GM21576 (cell line): ENCODE measurements at regions not wholly inside any gene's neighbourhood (a gene's known extent, or its start where the extent isn't known, plus 50 kb on each side); places are given as distances from the start of the nearest gene placed in this dataset.

Experiments
- ATAC-seq: cut with Tn5 transposase; IDR thresholded peaks from one replicate; pipeline ENCODE4 v1.9.1; 2021; ENCODE audit warnings: mild to moderate bottlenecking, moderate library complexity; ENCODE audit not compliant: unreplicated experiment

GRCh38 chr1:98385652-98386051 is 275.9 kb upstream of the SNX7 start:
- no peak for ATAC-seq

DNA sequence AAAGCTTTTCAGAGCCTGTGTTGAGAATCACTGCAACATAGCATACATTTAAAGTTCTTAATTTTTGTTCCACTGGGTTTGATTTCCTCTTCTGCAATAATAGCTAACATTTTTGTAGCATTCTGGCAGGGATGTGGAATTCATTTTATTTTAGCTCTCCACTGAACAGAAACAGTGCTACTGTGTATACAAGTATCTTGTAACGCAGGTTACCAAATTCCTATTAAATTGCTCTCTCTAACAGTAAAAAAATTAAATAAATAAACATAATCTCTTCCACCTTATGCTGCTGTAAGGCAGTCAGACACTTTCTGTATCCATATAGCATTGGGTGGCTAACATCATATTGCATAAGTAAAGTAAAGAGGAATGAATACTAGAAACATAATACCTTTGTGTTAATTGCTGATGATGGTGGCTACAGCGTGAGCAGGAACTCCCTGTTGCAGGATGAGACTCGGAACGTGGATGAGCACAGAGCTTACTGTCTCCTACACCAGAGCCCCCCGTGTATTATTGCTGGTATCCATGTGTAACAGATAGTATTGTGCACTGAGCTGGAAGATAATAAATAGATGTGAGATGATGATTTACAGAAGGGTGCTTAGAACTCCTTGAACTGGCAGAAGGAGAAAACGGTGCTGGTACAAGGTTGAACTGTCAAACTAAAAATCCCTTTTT is 276.9 kb upstream of the SNX7 start:
- ATAC-seq = no peak

GRCh38 chr1:98382986-98383740 is 278.4 kb upstream of the SNX7 start:
- ATAC-seq = no peak

DNA sequence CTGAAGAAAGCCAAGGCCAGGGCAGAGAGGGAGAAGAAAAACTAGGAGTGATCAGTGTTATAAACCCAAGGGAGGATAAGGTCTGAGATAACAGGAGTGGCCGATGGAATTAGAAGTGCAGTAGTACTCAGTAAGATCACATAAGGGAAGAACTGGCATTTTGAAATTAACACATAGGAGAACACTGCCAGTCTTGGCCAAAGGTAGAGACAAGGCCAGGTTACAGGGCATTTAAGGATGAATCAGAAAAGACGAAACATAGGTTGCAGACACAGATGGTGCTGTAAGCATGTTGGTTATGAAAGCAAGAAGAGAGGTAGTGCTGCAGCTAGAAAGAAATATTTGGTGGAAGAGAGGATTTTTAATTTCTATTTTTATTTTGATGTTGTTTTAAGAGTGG is 278.9 kb upstream of the SNX7 start:
- ATAC-seq = no peak

GRCh38 chr1:98374098-98374497 is 287.4 kb upstream of the SNX7 start:
- ATAC-seq = no peak

GRCh38 chr1:98373056-98373455 is 288.5 kb upstream of the SNX7 start:
- ATAC-seq = no peak

GRCh38 chr1:98371764-98372163 is 289.8 kb upstream of the SNX7 start:
- no peak for ATAC-seq

- no peak for ATAC-seq
These were observed 292.1 kb upstream of the SNX7 start for GRCh38 chr1:98369463-98369862.

DNA sequence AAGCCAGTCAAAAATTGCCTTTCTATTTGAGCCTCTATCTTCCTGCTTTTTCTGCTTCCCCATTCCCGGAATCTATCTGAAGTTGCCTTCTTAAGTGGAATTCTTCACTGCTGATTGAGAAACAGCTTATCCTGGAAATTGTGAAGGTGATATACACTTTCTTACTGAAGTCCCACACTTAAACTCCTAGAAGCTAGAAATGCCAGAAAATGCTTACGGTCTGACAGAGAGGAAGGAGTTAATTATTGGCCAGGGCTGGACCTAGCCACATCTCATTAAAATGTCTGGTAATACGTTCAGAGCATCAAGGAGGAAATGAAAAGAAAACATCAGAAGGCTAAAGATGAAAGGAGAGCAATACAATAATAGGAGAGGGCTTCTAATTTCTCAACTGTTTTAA is 292.5 kb upstream of the SNX7 start:
- no peak for ATAC-seq

DNA sequence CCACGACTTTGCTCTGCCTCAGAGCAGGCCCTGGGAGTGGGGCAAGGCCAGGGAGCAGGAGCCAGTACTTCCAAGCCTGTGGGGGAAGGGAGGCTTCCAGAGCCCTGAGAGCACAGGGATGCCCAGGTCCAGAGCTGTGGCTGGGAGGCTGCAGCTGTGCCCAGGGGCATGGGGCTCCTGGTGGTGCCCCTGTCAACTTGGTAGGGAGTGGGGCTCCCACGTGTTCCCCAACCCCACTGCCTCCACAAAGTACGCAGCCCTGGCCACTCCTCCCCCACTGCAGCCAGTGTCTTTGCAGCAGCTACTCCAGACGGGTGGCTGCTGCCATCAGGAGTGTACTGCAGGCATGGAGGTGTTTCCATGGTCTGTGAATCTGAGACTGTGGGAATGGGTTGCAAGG is 294.1 kb upstream of the SNX7 start:
- ATAC-seq = no peak

DNA sequence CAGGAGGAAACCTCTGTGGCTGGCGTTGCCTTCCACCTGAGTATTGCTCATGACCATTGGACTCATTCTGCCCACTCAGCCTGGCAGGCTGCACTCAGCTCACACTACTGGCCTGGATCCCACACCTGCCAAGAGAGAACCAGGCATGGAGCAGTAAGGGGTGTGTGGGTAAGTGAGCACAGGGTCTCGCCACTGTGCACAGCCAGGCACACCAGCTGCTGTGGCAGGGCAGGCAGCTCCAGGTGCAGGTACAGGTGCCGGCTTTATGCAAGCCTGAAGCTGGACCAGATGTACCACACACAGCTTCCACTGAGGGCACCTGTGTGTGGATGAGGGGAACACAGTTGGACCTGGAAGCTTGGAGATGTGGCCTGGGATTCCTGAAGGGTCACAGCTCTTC is 295.2 kb upstream of the SNX7 start:
- ATAC-seq = no peak

DNA sequence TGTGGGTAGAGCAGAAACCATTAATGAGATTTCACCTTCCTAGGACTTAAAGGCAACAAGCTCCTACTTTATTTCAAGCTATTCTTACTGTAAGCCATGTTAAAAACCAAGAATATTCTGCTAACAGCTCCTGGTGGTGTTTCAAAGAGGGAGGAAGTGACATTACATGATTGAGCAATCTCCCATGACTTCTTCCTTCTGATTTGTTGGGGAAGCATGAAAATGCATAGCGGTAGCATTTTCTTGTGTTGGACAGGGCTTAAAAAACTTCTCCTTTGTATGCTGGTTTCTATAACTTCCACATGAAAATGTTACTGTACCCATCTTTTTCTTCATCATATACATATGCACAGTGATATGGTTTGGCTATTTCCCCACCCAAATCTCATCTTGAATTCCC is 297.0 kb upstream of the SNX7 start:
- ATAC-seq = no peak

GRCh38 chr1:98360864-98361263 is 300.7 kb upstream of the SNX7 start:
- ATAC-seq = no peak

GRCh38 chr1:98355656-98356383 is 305.7 kb upstream of the SNX7 start:
- ATAC-seq = no peak

DNA sequence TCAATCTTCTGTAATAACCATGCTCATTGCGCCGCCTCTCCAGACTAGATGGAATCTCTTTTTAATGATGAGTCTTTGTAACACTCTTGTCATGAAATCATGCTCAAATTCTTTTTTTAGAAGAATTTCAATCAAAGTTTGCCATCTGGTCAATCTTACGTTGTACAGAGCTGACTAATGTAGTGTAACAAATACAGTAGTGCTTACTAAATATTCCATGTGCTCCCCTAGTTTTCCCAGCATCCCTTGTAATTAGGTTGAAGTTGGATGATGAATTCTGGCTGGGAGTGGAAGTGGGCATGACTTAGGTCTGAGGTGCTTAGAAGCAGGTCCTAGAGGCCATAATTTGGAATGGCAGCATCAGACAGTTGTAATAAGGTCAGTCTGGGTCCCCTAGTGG is 309.1 kb upstream of the SNX7 start:
- ATAC-seq = no peak

- ATAC-seq = no peak
These were observed 310.0 kb upstream of the SNX7 start for GRCh38 chr1:98351561-98351960.

DNA sequence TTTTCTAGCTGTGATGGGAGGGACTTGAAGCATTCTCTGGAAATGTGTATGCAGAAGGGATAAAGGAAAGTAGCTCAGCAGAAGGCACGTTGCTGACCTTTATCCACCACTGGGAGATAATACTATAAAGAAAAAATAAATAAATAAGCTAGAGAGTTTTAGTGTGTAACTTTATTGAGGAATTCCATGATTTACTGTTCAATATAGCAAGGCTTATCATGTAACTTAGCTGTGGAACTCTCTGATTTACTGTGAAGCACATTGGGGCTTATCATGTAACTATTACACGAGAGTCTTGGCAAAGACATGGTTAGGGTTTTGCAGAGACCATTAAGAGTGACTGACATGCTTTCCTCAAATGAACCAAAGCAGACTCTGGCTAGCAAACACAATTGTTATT is 316.1 kb upstream of the SNX7 start:
- ATAC-seq = no peak

DNA sequence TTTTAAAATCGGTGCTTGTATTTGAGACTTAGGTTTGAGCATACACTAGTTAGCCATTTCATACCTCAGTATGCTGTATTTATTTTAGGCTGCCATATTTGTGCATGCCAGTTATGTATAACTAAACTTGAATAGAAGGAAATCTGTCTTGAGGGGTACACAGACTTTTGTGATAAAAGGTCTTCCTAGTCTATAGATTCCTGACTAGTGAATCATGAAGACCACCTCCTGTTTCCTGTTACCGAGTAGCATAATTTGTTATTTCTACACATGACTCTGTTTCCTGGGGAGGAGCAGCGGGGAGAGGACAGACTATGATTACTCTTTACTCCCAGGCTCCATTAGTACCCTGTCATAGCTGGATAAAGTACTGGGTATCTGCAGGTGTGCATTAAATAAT is 316.8 kb upstream of the SNX7 start:
- ATAC-seq = no peak

DNA sequence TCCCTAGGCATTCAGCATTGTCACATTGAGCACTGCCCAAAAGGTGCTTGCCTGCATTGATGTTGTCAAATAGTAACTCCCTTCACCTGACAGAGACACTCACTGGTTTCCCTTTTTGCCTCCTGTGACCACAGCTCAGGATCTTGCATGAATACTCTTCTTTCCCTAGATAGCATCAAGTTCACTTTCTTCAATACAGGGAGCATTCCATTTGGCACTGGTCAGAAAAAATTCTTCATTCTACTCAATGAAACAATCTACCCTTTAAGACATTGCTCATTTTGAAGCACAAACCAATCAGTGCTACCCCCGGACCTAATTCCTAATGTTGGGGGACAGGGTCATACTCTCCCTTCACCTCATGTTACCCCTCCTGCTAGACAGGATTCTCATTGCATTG is 319.0 kb upstream of the SNX7 start:
- ATAC-seq = no peak

DNA sequence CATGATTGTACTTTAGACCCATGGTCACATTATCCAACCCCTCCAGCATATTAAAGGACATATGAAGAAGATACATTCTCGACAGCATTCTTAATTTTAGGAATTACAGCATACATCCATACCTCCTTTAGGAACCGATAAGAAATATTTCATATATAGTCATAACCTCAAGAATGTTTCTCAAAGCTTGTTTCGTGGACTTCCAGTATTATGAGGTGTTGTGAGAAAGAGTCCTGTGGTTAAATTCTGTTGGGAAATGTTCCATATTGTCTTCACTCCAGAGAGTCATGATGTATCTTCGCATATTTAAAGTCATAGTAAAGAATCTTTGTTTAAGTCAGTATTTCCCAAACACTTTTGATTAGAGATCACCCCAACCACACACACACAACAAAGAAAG is 321.0 kb upstream of the SNX7 start:
- ATAC-seq = no peak

DNA sequence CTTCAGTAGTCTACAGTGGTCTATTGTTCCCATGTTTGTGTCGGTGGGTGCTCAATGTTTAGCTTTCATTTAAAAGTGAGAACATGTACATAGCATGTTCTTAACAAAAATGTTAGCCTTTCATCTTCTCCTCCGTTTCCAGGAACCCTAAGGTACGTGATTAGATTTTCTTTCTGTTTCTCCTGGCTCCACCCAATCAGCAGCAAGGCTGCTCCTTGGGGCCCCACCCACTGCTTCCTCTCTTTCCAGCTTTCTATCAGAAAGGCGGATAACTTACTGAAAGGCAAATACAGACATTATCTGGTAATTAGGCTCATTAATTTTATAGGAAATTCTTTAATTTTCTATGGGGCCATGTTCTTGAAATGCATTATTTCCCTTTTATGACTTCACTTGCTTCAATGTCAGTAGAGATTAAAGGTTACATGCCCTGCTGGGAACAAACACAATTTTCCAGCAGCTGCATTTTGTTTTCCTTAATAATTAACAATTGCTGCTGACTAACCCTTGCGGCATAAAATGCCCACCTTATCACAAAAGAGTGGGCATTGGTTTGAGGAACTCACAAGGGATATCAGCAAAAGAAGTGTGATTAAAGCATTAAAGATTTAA is 324.9 kb upstream of the SNX7 start:
- no peak for ATAC-seq

DNA sequence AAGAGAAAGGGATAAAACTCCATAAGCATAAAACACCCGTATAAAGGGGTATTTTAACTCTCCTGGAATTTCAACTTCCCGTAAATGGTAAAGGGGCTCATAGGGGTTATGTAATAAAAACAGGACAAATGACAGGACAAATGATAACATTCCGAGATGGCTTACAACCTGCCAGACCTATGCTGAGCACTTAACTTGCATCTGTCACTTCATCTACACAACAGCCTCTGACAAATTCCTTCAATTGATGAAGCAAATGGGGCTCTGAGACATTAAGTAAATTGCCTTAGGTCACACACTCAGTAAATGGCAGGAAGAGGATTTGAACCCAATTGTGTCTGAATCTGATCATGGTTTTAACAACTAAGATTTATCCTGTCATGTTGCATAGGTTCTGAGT is 327.6 kb upstream of the SNX7 start:
- no peak for ATAC-seq
